ES-I3 (cell line): ENCODE measurements at regions not wholly inside any gene's neighbourhood (a gene's known extent, or its start where the extent isn't known, plus 50 kb on each side); places are given as distances from the start of the nearest gene placed in this dataset.
"Not testable (repeated sequence)": the region's sequence is repeated elsewhere in the genome, so short reads cannot be mapped to it uniquely, and the experiment has no call there.

Source experiments
- H3K36me3 ChIP-seq: 2 replicates; pipeline ENCODE4 v1.6.1; 2013; ENCODE audit warnings: mild to moderate bottlenecking, low read length, control low read depth, moderate library complexity; ENCODE audit not compliant: insufficient read depth
- H3K4me1 ChIP-seq: 2 replicates; pipeline ENCODE4 v1.6.1; 2013; ENCODE audit warnings: mild to moderate bottlenecking, control low read depth, low read length; ENCODE audit not compliant: insufficient read depth
- H3K9ac ChIP-seq: 2 replicates; pipeline ENCODE4 v1.6.1; 2013; ENCODE audit warnings: low read depth, mild to moderate bottlenecking, low read length, moderate library complexity
- H3K9me3 ChIP-seq: 2 replicates; pipeline ENCODE4 v1.6.1; 2013; ENCODE audit warnings: mild to moderate bottlenecking, low read length, moderate library complexity; ENCODE audit not compliant: control insufficient read depth, insufficient read depth

- peaks cover 16% of the 10 kb centered on the region for H3K4me1 ChIP-seq
- no peak overlapping the region for H3K9ac ChIP-seq
- no peaks in the 10 kb centered on the region for H3K36me3 ChIP-seq
- H3K9me3 ChIP-seq: no peaks in the 10 kb centered on the region; the same call in 1 of the 2 replicates
Measured at GRCh38 chr15:36426691-36427090, 152.7 kb upstream of the CDIN1 start.

- Histone ChIP-seq H3K36me3 (no peaks in the 10 kb centered on the region), H3K9ac (no peak overlapping the region), H3K9me3 (no peaks in the 10 kb centered on the region), H3K4me1 (peaks cover 16% of the 10 kb centered on the region)
Measured at GRCh38 chr15:36428102-36428845, 151.2 kb upstream of the CDIN1 start.

DNA sequence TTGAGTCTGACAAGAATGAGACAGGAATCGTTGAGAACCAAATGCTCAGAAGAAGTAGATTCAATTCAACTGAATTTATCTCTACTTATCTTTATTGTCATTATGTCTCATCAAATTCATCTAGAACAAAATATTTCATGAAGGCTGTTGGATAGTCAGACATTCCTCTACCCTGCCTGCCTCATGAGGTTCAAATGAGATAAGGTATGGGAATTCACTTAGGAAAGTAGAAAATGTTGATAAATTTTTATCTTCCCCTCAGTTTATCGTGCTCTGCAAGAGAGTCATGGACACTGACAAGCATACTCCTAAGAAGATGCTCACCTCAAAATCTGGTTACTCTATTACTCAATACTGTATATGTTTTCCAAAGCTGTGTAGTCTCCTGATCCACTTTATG, 149.7 kb upstream of the CDIN1 start:
- H3K9me3 ChIP-seq: no peaks in the 10 kb centered on the region
- peaks cover 16% of the 10 kb centered on the region for H3K4me1 ChIP-seq
- no peaks in the 10 kb centered on the region for H3K36me3 ChIP-seq
- H3K9ac ChIP-seq: no peak overlapping the region

GRCh38 chr15:36430280-36430679, 149.1 kb upstream of the CDIN1 start:
- H3K36me3 ChIP-seq: no peaks in the 10 kb centered on the region
- H3K4me1 ChIP-seq: peaks cover 16% of the 10 kb centered on the region
- no peaks in the 10 kb centered on the region for H3K9me3 ChIP-seq
- no peak overlapping the region for H3K9ac ChIP-seq

- Histone ChIP-seq H3K36me3 (no peaks in the 10 kb centered on the region), H3K9ac (no peak overlapping the region), H3K9me3 (no peaks in the 10 kb centered on the region), H3K4me1 (peaks cover 16% of the 10 kb centered on the region)
Measured at GRCh38 chr15:36430726-36431265, 148.6 kb upstream of the CDIN1 start.

GRCh38 chr15:36432161-36432560, 147.3 kb upstream of the CDIN1 start:
- H3K9ac ChIP-seq: no peak overlapping the region

DNA sequence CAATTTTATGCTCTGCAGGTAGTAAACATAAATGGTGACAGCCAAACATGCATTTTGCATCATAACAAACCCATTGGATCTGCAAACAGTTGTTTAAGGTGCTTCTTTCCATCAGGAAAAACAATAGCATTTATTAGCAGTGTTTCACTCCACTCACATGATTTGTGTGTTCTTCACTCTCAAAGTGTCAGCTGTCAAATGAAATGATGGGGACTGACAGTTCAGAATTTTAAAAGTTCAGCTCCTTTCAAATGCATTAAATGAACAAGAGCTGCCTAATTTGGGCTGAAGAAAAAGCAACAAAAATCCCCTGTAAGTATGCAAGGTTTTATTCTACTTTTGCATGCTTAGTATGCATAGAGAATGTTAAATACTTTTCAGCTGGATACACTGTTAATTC, 145.2 kb upstream of the CDIN1 start:
- Histone ChIP-seq H3K36me3 (no peaks in the 10 kb centered on the region), H3K9ac (no peak overlapping the region), H3K4me1 (no peaks in the 10 kb centered on the region), H3K9me3 (no peaks in the 10 kb centered on the region)

More at GRCh38 chr15:36432161-36432560, 147.3 kb upstream of the CDIN1 start:
- Histone ChIP-seq H3K9me3 (no peaks in the 10 kb centered on the region), H3K4me1 (peaks cover 9% of the 10 kb centered on the region; the same call in 1 of the 2 replicates), H3K36me3 (no peaks in the 10 kb centered on the region)

- no peaks in the 10 kb centered on the region for H3K9me3 ChIP-seq
- no peak overlapping the region for H3K9ac ChIP-seq
- no peaks in the 10 kb centered on the region for H3K36me3 ChIP-seq
- no peaks in the 10 kb centered on the region for H3K4me1 ChIP-seq
Measured at GRCh38 chr15:36438499-36438898, 140.9 kb upstream of the CDIN1 start.

DNA sequence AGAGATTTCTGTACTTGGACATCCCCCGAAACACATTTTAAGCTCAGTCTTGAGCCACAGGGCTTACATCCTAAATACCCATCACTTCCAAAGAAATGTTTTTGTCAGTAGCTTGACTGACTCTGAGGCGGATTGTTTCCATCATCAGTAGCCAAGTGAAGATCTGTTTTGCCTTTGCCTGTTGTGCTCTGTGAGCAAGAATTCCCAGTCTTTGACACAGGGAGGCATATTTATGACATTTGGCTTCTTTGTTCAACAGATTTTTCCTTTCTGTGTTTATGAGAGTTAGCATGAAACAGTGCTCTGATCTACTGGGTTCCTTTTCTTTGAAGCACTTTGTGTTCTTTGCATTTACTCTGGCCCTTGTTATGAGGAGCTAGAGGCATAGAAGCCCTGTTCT, 132.1 kb upstream of the CDIN1 start:
- Histone ChIP-seq H3K36me3 (no peaks in the 10 kb centered on the region), H3K4me1 (peaks cover 6% of the 10 kb centered on the region), H3K9ac (no peak overlapping the region), H3K9me3 (no peaks in the 10 kb centered on the region)

GRCh38 chr15:36448418-36448817, 131.0 kb upstream of the CDIN1 start:
- Histone ChIP-seq H3K9ac (no peak overlapping the region), H3K9me3 (no peaks in the 10 kb centered on the region), H3K4me1 (peaks cover 6% of the 10 kb centered on the region), H3K36me3 (no peaks in the 10 kb centered on the region)

GRCh38 chr15:36449084-36449661, 130.3 kb upstream of the CDIN1 start:
- Histone ChIP-seq H3K9me3 (no peaks in the 10 kb centered on the region), H3K36me3 (no peaks in the 10 kb centered on the region), H3K9ac (no peak overlapping the region), H3K4me1 (peaks cover 6% of the 10 kb centered on the region)

DNA sequence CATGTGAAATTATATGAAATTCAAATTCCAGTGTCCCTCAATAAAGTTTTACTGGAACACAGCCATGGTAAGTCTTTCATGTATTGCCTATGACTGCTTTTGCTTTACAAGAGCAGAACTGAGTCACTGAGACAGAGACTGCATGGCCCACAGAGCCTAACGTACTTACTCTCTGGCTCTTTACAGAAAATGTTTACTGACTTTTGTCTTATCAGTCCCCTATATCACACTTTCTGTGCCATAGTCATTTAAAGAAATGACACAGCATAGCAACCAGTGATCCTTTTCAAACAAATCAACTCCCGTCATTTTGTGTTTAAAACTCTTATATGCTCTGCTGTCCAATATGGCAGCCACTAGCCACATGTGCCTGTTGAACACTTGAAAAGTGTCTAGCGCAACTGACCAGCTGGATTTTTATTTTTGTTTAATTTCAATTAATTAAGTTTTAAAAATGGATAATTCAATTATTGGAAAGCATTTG, 129.7 kb upstream of the CDIN1 start:
- no peak overlapping the region for H3K9ac ChIP-seq
- peaks cover 6% of the 10 kb centered on the region for H3K4me1 ChIP-seq
- no peaks in the 10 kb centered on the region for H3K9me3 ChIP-seq
- H3K36me3 ChIP-seq: no peaks in the 10 kb centered on the region

GRCh38 chr15:36454244-36454643, 125.2 kb upstream of the CDIN1 start:
- H3K36me3 ChIP-seq, H3K9me3 ChIP-seq, H3K4me1 ChIP-seq, H3K9ac ChIP-seq: not testable (repeated sequence)

DNA sequence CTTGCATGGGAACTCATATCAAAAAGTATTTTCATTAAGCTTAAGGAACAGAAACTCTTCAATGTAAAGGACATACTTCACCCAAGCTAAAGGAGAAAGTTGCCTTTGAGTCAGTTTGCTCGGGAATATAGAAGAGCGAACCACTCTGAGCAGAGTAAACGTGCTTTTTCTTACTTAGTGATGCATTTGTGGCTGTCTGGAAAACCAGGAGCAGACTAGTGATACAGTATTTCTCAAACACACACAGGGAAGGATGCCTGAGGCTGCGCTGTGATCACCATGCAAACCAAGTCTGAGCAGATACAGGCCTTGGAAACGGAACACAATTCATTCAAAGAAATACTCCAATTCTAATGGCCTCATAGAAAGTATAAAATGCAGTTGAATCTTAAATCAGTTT, 121.0 kb upstream of the CDIN1 start:
- Histone ChIP-seq H3K9me3 (peaks cover 5% of the 10 kb centered on the region; the same call in 1 of the 2 replicates), H3K9ac (no peak overlapping the region), H3K4me1 (no peaks in the 10 kb centered on the region), H3K36me3 (no peaks in the 10 kb centered on the region)

- H3K9ac ChIP-seq: no peak overlapping the region
- H3K36me3 ChIP-seq: no peaks in the 10 kb centered on the region
- H3K4me1 ChIP-seq: peaks cover 5% of the 10 kb centered on the region; the same call in 1 of the 2 replicates
- peaks cover 5% of the 10 kb centered on the region; the same call in 1 of the 2 replicates for H3K9me3 ChIP-seq
Measured at GRCh38 chr15:36465304-36465703, 114.1 kb upstream of the CDIN1 start.
